ENCODE measurements at regions not wholly inside any gene's neighbourhood (a gene's known extent, or its start where the extent isn't known, plus 50 kb on each side); places are given as distances from the start of the nearest gene placed in this dataset.

DNA sequence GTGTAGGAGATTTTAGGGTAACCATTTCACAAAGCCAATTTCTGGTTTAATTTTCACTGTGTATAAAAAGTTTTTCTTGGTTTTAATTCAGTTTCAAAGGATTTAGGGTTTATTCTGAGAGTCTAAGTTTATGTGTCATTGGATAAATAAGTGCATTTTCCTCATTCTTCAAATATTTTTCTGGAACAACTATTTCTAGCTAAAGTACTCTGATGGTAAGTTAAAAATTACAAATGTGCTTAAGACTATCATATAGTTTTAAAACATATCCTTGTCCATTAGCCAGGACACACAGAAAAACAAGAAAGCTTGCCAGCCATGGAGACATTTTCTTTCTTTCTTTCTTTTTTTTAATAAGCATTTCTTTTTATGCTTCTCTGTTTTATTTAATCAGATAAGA, 333.0 kb downstream of the RFPL4B start:
- no peak overlapping the region for H3K4me3 ChIP-seq (replicated peaks in 1 of 2; ENCODE audit: low read depth in 1 of 2, low read length in 2 of 2)
- no TSS peak for BruUV-seq (replicated peaks)
- no peaks in the 10 kb centered on the region for H3K4me1 ChIP-seq (ENCODE audit: control insufficient read depth in 1 of 2, insufficient read depth in 2 of 2, low read length in 2 of 2)
- no peak overlapping the region for H2AFZ ChIP-seq (ENCODE audit: low read depth, low read length, poor library complexity, severe bottlenecking)
- H3K27ac ChIP-seq (ENCODE audit: low read depth, low read length): no peak overlapping the region
- H3K27me3 ChIP-seq (ENCODE audit: insufficient read depth, low read length): no peaks in the 10 kb centered on the region
- TF ChIP-seq SP1 (IDR thresholded peaks at IDR 0.05; ENCODE audit: low read depth) (no peak), MAX (IDR thresholded peaks at IDR 0.05) (no peak), CBX3 (IDR thresholded peaks at IDR 0.05; ENCODE audit: low read depth) (no peak), CTCF (IDR thresholded peaks at IDR 0.05 in 2 of 3, conservative IDR thresholded peaks at IDR 0.05 in 1 of 3; ENCODE audit: borderline replicate concordance in 1 of 3, insufficient read depth in 1 of 3, low read depth in 2 of 3, low read length in 2 of 3) (no peak), ZNF274 (IDR thresholded peaks at IDR 0.05; ENCODE audit: low read depth, low read length) (no peak), SRF (IDR thresholded peaks at IDR 0.05; ENCODE audit: low read depth) (no peak), YY1 (IDR thresholded peaks at IDR 0.05; ENCODE audit: extremely low read depth, insufficient replicate concordance, low read depth, low read length) (no peak), EZH2phosphoT487 (IDR thresholded peaks at IDR 0.05; ENCODE audit: borderline replicate concordance) (no peak), EGR1 (IDR thresholded peaks at IDR 0.05; ENCODE audit: low read depth) (no peak), POLR2A (IDR thresholded peaks at IDR 0.05; ENCODE audit: borderline replicate concordance, extremely low read depth, insufficient read depth, insufficient read length) (no peak), EZH2 (IDR thresholded peaks at IDR 0.05) (no peak)
- no peak overlapping the region for H3K9ac ChIP-seq (ENCODE audit: low read length)
- no peaks in the 10 kb centered on the region for H3K9me3 ChIP-seq (ENCODE audit: control insufficient read depth in 1 of 2, insufficient read depth in 1 of 2, low read depth in 1 of 2, low read length in 2 of 2)
- CTCF ChIA-PET: no interaction called here
- H3K4me2 ChIP-seq (ENCODE audit: low read length): no peak overlapping the region
- POLR2A ChIA-PET: no interaction called here
- no peaks in the 10 kb centered on the region for H4K20me1 ChIP-seq (ENCODE audit: insufficient read depth)
- no peaks in the 10 kb centered on the region for H3K36me3 ChIP-seq (ENCODE audit: control insufficient read depth in 1 of 2, insufficient read depth in 2 of 2, low read length in 2 of 2)
- DNase-seq (ENCODE audit: low read depth, low spot score) (no peak), ATAC-seq (no peak)
- no peaks in the 10 kb centered on the region for H3K9me2 ChIP-seq (ENCODE audit: insufficient read depth)
- intact Hi-C loops (cut with micrococcal nuclease): no loop called here
- H3K79me2 ChIP-seq (ENCODE audit: insufficient read depth, low read length): no peaks in the 10 kb centered on the region
- RAD21 ChIA-PET (ENCODE audit: low non-redundant PET in 1 of 2, low total read pairs in 2 of 2, uncharacterized antibody in 2 of 2, unreplicated experiment in 2 of 2): no interaction called here
